ENCODE measurements at regions not wholly inside any gene's neighbourhood (a gene's known extent, or its start where the extent isn't known, plus 50 kb on each side); places are given as distances from the start of the nearest gene placed in this dataset.
A peak's percentile ranks its signal among the peaks of the same experiment; 100 is the strongest.
"Not testable (repeated sequence)": the region's sequence is repeated elsewhere in the genome, so short reads cannot be mapped to it uniquely, and the experiment has no call there.

- DNase-seq (ENCODE audit: low spot score) = peak; percentile 9
Measured at GRCh38 chr16:35102780-35103403, 1643.5 kb downstream of the TP53TG3F start.

- DNase-seq (ENCODE audit: low spot score) = not testable (repeated sequence)
Measured at GRCh38 chr16:35111772-35112171, 1652.4 kb downstream of the TP53TG3F start.

GRCh38 chr16:35131429-35131828, 1672.0 kb downstream of the TP53TG3F start:
- no peak for DNase-seq (ENCODE audit: low spot score)

- DNase-seq (ENCODE audit: low spot score) = peak; percentile 11
Measured at GRCh38 chr16:35134471-35134870, 1675.1 kb downstream of the TP53TG3F start.

- no peak for DNase-seq (ENCODE audit: low spot score)
Measured at GRCh38 chr16:35140293-35140986, 1681.0 kb downstream of the TP53TG3F start.

- no peak for DNase-seq (ENCODE audit: low spot score)
Measured at GRCh38 chr16:35141303-35141702, 1681.9 kb downstream of the TP53TG3F start.

- DNase-seq (ENCODE audit: low spot score) = no peak
Measured at GRCh38 chr16:35142147-35142808, 1682.9 kb downstream of the TP53TG3F start.

GRCh38 chr16:35142809-35143192, 1683.4 kb downstream of the TP53TG3F start:
- DNase-seq (ENCODE audit: low spot score) = no peak

- DNase-seq (ENCODE audit: low spot score) = no peak
Measured at GRCh38 chr16:35144212-35144932, 1685.0 kb downstream of the TP53TG3F start.

GRCh38 chr16:35146031-35146710, 1686.8 kb downstream of the TP53TG3F start:
- DNase-seq (ENCODE audit: low spot score) = no peak

- DNase-seq (ENCODE audit: low spot score) = no peak
Measured at GRCh38 chr16:35146723-35147458, 1687.5 kb downstream of the TP53TG3F start.

GRCh38 chr16:35147556-35148504, 1688.4 kb downstream of the TP53TG3F start:
- no peak for DNase-seq (ENCODE audit: low spot score)

GRCh38 chr16:35148748-35149147, 1689.3 kb downstream of the TP53TG3F start:
- no peak for DNase-seq (ENCODE audit: low spot score)

GRCh38 chr16:35149550-35149949, 1690.1 kb downstream of the TP53TG3F start:
- DNase-seq (ENCODE audit: low spot score) = no peak

GRCh38 chr16:35150805-35151312, 1691.4 kb downstream of the TP53TG3F start:
- DNase-seq (ENCODE audit: low spot score) = no peak

GRCh38 chr16:35152067-35152627, 1692.7 kb downstream of the TP53TG3F start:
- no peak for DNase-seq (ENCODE audit: low spot score)

GRCh38 chr16:35154627-35155026, 1695.2 kb downstream of the TP53TG3F start:
- no peak for DNase-seq (ENCODE audit: low spot score)

- not testable (repeated sequence) for DNase-seq (ENCODE audit: low spot score)
Measured at GRCh38 chr16:35157549-35157948, 1698.1 kb downstream of the TP53TG3F start.

GRCh38 chr16:35169324-35169723, 1709.9 kb downstream of the TP53TG3F start:
- DNase-seq (ENCODE audit: low spot score) = not testable (repeated sequence)
